IMR-90 (cell line): ENCODE measurements at regions not wholly inside any gene's neighbourhood (a gene's known extent, or its start where the extent isn't known, plus 50 kb on each side); places are given as distances from the start of the nearest gene placed in this dataset.

Experiments
- ATAC-seq: fragments of 200-7000 bp; cut with Tn5 transposase; 2 replicates; pipeline ENCODE4 v1.9.1; 2020; ENCODE audit warnings: low read depth, mild to moderate bottlenecking, moderate library complexity
- BruUV-seq: library from RNA; stranded (reverse); fragments of 400-500 nt; replicated peaks from 2 replicates; lab custom pipeline; 2021; lab: Mats Ljungman, UMichigan
- CTCF ChIA-PET: fragments of 300-600 bp; formaldehyde crosslinking; extraction: SDS; loops from one replicate; lab custom pipeline; 2021; ENCODE audit warnings: antibody characterized with exemption; lab: Yijun Ruan, JAX
- POLR2A ChIA-PET: fragments of 300-600 bp; sonication (Branson Sonifier 250); formaldehyde crosslinking; loops from one replicate; lab custom pipeline; 2022; ENCODE audit warnings: antibody characterized with exemption; ENCODE audit not compliant: unreplicated experiment; lab: Charles Lee
- DNase-seq: peaks from one replicate; pipeline ENCODE4 v3.0.0; 2013
- H2AFZ ChIP-seq: replicated peaks from 2 replicates; pipeline ENCODE3; 2013; ENCODE audit warnings: low read length, mild to moderate bottlenecking; ENCODE audit not compliant: poor library complexity
- H2AK5ac ChIP-seq: 2 replicates; pipeline ENCODE4 v1.6.1; 2013; ENCODE audit warnings: low read depth, low read length, inconsistent platforms
- H2AK9ac ChIP-seq: replicated peaks from 2 replicates; pipeline ENCODE3; 2013; ENCODE audit warnings: mild to moderate bottlenecking, low read depth, low read length, moderate library complexity; ENCODE audit not compliant: poor library complexity
- H2BK120ac ChIP-seq: 2 replicates; pipeline ENCODE4 v1.6.1; 2013; ENCODE audit warnings: low read depth, low read length, inconsistent platforms
- H2BK15ac ChIP-seq: 3 replicates; pipeline ENCODE4 v1.6.1; 2013; ENCODE audit warnings: low read depth, low read length, inconsistent platforms
- H2BK20ac ChIP-seq: 2 replicates; pipeline ENCODE4 v1.6.1; 2013; ENCODE audit warnings: low read depth, mild to moderate bottlenecking, inconsistent platforms, low read length, moderate library complexity
- H2BK5ac ChIP-seq: 2 replicates; pipeline ENCODE4 v1.6.1; 2013; ENCODE audit warnings: mild to moderate bottlenecking, low read depth, low read length, inconsistent platforms; ENCODE audit not compliant: poor library complexity, severe bottlenecking
- H3K14ac ChIP-seq: replicated peaks from 2 replicates; pipeline ENCODE4 v1.6.1; 2013; ENCODE audit warnings: low read depth, low read length, inconsistent platforms
- H3K18ac ChIP-seq: 2 replicates; pipeline ENCODE4 v1.6.1; 2013; ENCODE audit warnings: low read depth, low read length, control low read depth
- H3K23ac ChIP-seq: 2 replicates; pipeline ENCODE4 v1.6.1; 2013; ENCODE audit warnings: low read depth, low read length, inconsistent platforms
- H3K27ac ChIP-seq: 2 replicates; pipeline ENCODE4 v1.5.1; 2013; ENCODE audit warnings: mild to moderate bottlenecking, control low read depth, low read length; ENCODE audit not compliant: insufficient read depth
- H3K27me3 ChIP-seq: 2 replicates; pipeline ENCODE4 v1.6.1; 2013; ENCODE audit warnings: low read length; ENCODE audit not compliant: control insufficient read depth, insufficient read depth
- H3K36me3 ChIP-seq: 2 replicates; pipeline ENCODE4 v1.6.1; 2013; ENCODE audit warnings: low read length, mixed read lengths; ENCODE audit not compliant: control insufficient read depth, insufficient read depth
- H3K4ac ChIP-seq: 2 replicates; pipeline ENCODE4 v1.6.1; 2013; ENCODE audit warnings: low read depth, low read length, inconsistent platforms
- H3K4me1 ChIP-seq: 2 replicates; pipeline ENCODE4 v1.6.1; 2013; ENCODE audit warnings: low read length, mixed read lengths; ENCODE audit not compliant: control insufficient read depth, insufficient read depth
- H3K4me2 ChIP-seq: 2 replicates; pipeline ENCODE4 v1.6.1; 2013; ENCODE audit warnings: low read depth, mild to moderate bottlenecking, control low read depth, low read length, moderate library complexity
- H3K4me3 ChIP-seq: 2 replicates; pipeline ENCODE4 v1.5.1; 2013; ENCODE audit warnings: low read depth, mild to moderate bottlenecking, control low read depth, low read length, moderate library complexity; ENCODE audit not compliant: insufficient read depth
- H3K56ac ChIP-seq: 2 replicates; pipeline ENCODE4 v1.6.1; 2013; ENCODE audit warnings: low read length, inconsistent platforms; ENCODE audit not compliant: insufficient read depth; ENCODE audit errors: extremely low read depth
- H3K79me1 ChIP-seq, 2 experiments: 2 replicates each; pipeline ENCODE4 v1.6.1; 2013; ENCODE audit warnings: low read length in 2 of 2, inconsistent platforms in 1 of 2, low read depth in 1 of 2
- H3K9ac ChIP-seq: 2 replicates; pipeline ENCODE4 v1.6.1; 2013; ENCODE audit warnings: low read depth, low read length, control low read depth
- H3K9me1 ChIP-seq: 2 replicates; pipeline ENCODE4 v1.6.1; 2013; ENCODE audit warnings: low read length, inconsistent platforms; ENCODE audit not compliant: insufficient read depth
- H3K9me3 ChIP-seq: 2 replicates; pipeline ENCODE4 v1.6.1; 2013; ENCODE audit warnings: low read length; ENCODE audit not compliant: control insufficient read depth, insufficient read depth
- H4K20me1 ChIP-seq: 2 replicates; pipeline ENCODE4 v1.6.1; 2013; ENCODE audit warnings: low read length, inconsistent platforms; ENCODE audit not compliant: insufficient read depth
- H4K5ac ChIP-seq: 2 replicates; pipeline ENCODE4 v1.6.1; 2013; ENCODE audit warnings: mild to moderate bottlenecking, low read depth, low read length, control low read depth
- H4K8ac ChIP-seq, 2 experiments: 2 replicates each; pipeline ENCODE4 v1.6.1; 2013; ENCODE audit warnings: low read depth in 2 of 2, low read length in 2 of 2, control low read depth in 1 of 2, inconsistent platforms in 1 of 2
- H4K91ac ChIP-seq: 2 replicates; pipeline ENCODE4 v1.6.1; 2013; ENCODE audit warnings: low read depth, low read length, inconsistent platforms; ENCODE audit not compliant: insufficient read depth
- BHLHE40 ChIP-seq: fragments of 150-350 bp; IDR thresholded peaks from 2 replicates; pipeline ENCODE4 v1.6.1; 2016; ENCODE audit warnings: mild to moderate bottlenecking, low read depth, low read length
- CEBPB ChIP-seq: IDR thresholded peaks from 2 replicates; pipeline ENCODE4 v1.6.1; 2012; ENCODE audit warnings: low read depth, low read length, improper control_type of control experiment
- CHD1 ChIP-seq: IDR thresholded peaks from 2 replicates; pipeline ENCODE4 v1.6.1; 2012; ENCODE audit warnings: low read depth, low read length, improper control_type of control experiment
- FOS ChIP-seq: fragments of 150-350 bp; IDR thresholded peaks from 2 replicates; pipeline ENCODE4 v1.6.1; 2016; ENCODE audit warnings: low read depth, low read length
- MAFK ChIP-seq: IDR thresholded peaks from 2 replicates; pipeline ENCODE4 v1.6.1; 2012; ENCODE audit warnings: low read depth, low read length, improper control_type of control experiment
- MAZ ChIP-seq: IDR thresholded peaks from 2 replicates; pipeline ENCODE4 v1.6.1; 2012; ENCODE audit warnings: low read depth, mild to moderate bottlenecking, low read length, improper control_type of control experiment, moderate library complexity, borderline replicate concordance
- MXI1 ChIP-seq: IDR thresholded peaks from 2 replicates; pipeline ENCODE4 v1.6.1; 2012; ENCODE audit warnings: low read depth, mild to moderate bottlenecking, low read length, moderate library complexity, borderline replicate concordance
- NFE2L2 ChIP-seq: fragments of 150-350 bp; IDR thresholded peaks from 2 replicates; pipeline ENCODE4 v1.6.1; 2016; ENCODE audit warnings: low read depth, mild to moderate bottlenecking, low read length
- RAD21 ChIP-seq: IDR thresholded peaks from 2 replicates; pipeline ENCODE4 v1.6.1; 2012; ENCODE audit warnings: low read length, improper control_type of control experiment
- RCOR1 ChIP-seq: IDR thresholded peaks from 2 replicates; pipeline ENCODE4 v1.6.1; 2012; ENCODE audit warnings: mild to moderate bottlenecking, low read length, improper control_type of control experiment; ENCODE audit not compliant: insufficient replicate concordance
- RFX5 ChIP-seq: IDR thresholded peaks from 2 replicates; pipeline ENCODE4 v1.8.0; 2012; ENCODE audit warnings: low read depth, mild to moderate bottlenecking, low read length, moderate library complexity
- SMC3 ChIP-seq: fragments of 150-350 bp; IDR thresholded peaks from 2 replicates; pipeline ENCODE4 v1.6.1; 2016; ENCODE audit warnings: low read depth, mild to moderate bottlenecking, antibody characterized with exemption, low read length, moderate library complexity
- WGBS, 2 experiments: methylation state at CpG; one replicate each; pipeline versions ENCODE4 v1.1.5 to v1.1.7; 2013; ENCODE audit warnings: missing lambda C conversion rate in 2 of 2; ENCODE audit not compliant: insufficient read length in 1 of 2; ENCODE audit errors: extremely low coverage in 2 of 2; 5-methylcytosine and 5-hydroxymethylcytosine counted together
- dilution Hi-C: fragments of 300-500 bp; cut with HindIII; formaldehyde crosslinking; loops from one replicate; pipeline ENCODE4 v1.14.3; 2018; ENCODE audit warnings: low sequenced_read_pairs; ENCODE audit not compliant: unreplicated experiment
- in situ Hi-C: fragments of 300-500 bp; cut with MboI; formaldehyde crosslinking; loops from 3 replicates; pipeline ENCODE4 v1.14.3; 2019; ENCODE audit warnings: low sequenced_read_pairs, inconsistent platforms, mixed read lengths
- intact Hi-C: fragments of 100-400 bp; cut with micrococcal nuclease; formaldehyde crosslinking; loops from 2 replicates; pipeline ENCODE4 v1.10.0; 2022
- TF ChIP-seq, protein P1 (sequence below): fragments of 150-350 bp; IDR thresholded peaks from 2 replicates; pipeline ENCODE4 v1.6.1; 2016; ENCODE audit warnings: low read depth, mild to moderate bottlenecking, low read length, moderate library complexity, borderline replicate concordance
- TF ChIP-seq, protein P2 (sequence below): fragments of 150-350 bp; IDR thresholded peaks from 2 replicates; pipeline ENCODE4 v1.6.1; 2017; ENCODE audit warnings: mild to moderate bottlenecking, antibody characterized with exemption, low read length, low read depth
- TF ChIP-seq, protein P3 (sequence below): conservative IDR thresholded peaks from 2 replicates; pipeline ENCODE4 v1.5.1; 2012; ENCODE audit warnings: mild to moderate bottlenecking, low read depth, low read length, improper control_type of control experiment

DNA sequence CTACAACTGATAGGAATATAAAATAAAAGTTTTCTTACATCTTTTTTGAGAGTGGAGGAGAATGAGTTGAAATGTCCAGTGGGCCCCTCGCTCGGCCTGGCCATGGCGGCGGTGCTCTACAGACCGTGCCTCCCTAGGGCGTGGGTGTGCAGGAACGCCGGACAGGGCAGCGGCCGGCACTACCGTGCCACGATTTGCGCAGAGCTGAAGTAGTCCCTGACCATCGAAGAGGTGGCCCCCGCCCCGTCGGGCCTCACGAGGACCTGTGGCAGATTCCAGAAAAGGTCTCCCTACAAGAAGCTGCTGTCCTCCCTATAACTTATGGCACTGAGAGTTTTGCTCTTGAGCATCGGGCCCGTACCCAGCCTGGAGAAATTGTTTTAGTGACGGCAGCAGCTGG lies 228.9 kb upstream of the ARHGAP24 start:
- intact Hi-C loops (no loop called here), in situ Hi-C loops (no loop called here), dilution Hi-C loops (no loop called here)
- no peak overlapping the region for H3K56ac ChIP-seq
- 88% methylated on average over 13 of the region's 21 CpGs; no CpG with 5 or more reads in 1 of the 2 experiments for WGBS, 2 experiments
- H3K79me1 ChIP-seq, result no peaks in the 10 kb centered on the region
- TF ChIP-seq MXI1 (no peak), CEBPB (no peak), CHD1 (no peak), RFX5 (no peak), RCOR1 (no peak), FOS (no peak), MAZ (no peak), SMC3 (no peak), RAD21 (no peak), MAFK (no peak), BHLHE40 (no peak), NFE2L2 (no peak)
- TF ChIP-seq, protein P1, sequence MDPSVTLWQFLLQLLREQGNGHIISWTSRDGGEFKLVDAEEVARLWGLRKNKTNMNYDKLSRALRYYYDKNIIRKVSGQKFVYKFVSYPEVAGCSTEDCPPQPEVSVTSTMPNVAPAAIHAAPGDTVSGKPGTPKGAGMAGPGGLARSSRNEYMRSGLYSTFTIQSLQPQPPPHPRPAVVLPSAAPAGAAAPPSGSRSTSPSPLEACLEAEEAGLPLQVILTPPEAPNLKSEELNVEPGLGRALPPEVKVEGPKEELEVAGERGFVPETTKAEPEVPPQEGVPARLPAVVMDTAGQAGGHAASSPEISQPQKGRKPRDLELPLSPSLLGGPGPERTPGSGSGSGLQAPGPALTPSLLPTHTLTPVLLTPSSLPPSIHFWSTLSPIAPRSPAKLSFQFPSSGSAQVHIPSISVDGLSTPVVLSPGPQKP, result no peak
- TF ChIP-seq, protein P2, sequence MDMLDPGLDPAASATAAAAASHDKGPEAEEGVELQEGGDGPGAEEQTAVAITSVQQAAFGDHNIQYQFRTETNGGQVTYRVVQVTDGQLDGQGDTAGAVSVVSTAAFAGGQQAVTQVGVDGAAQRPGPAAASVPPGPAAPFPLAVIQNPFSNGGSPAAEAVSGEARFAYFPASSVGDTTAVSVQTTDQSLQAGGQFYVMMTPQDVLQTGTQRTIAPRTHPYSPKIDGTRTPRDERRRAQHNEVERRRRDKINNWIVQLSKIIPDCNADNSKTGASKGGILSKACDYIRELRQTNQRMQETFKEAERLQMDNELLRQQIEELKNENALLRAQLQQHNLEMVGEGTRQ, result no peak
- TF ChIP-seq, protein P3, sequence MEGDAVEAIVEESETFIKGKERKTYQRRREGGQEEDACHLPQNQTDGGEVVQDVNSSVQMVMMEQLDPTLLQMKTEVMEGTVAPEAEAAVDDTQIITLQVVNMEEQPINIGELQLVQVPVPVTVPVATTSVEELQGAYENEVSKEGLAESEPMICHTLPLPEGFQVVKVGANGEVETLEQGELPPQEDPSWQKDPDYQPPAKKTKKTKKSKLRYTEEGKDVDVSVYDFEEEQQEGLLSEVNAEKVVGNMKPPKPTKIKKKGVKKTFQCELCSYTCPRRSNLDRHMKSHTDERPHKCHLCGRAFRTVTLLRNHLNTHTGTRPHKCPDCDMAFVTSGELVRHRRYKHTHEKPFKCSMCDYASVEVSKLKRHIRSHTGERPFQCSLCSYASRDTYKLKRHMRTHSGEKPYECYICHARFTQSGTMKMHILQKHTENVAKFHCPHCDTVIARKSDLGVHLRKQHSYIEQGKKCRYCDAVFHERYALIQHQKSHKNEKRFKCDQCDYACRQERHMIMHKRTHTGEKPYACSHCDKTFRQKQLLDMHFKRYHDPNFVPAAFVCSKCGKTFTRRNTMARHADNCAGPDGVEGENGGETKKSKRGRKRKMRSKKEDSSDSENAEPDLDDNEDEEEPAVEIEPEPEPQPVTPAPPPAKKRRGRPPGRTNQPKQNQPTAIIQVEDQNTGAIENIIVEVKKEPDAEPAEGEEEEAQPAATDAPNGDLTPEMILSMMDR, result no peak
- no peaks in the 10 kb centered on the region for H3K36me3 ChIP-seq
- no peaks in the 10 kb centered on the region for H3K4me1 ChIP-seq
- no peak overlapping the region for H3K4ac ChIP-seq
- H3K9ac ChIP-seq, result no peak overlapping the region
- DNase-seq (no peak), ATAC-seq (no peak)
- H2BK15ac ChIP-seq, result no peak overlapping the region
- CTCF ChIA-PET, result no interaction called here
- H2AK9ac ChIP-seq, result no peak overlapping the region
- BruUV-seq, result no TSS peak
- H4K5ac ChIP-seq, result no peak overlapping the region
- H2BK5ac ChIP-seq, result no peak overlapping the region
- no peaks in the 10 kb centered on the region for H3K9me3 ChIP-seq
- no peak overlapping the region for H3K4me2 ChIP-seq
- H2AK5ac ChIP-seq, result no peak overlapping the region
- H3K27me3 ChIP-seq, result no peaks in the 10 kb centered on the region
- no peak overlapping the region for H4K8ac ChIP-seq
- no peak overlapping the region for H2BK120ac ChIP-seq
- H3K27ac ChIP-seq, result no peak overlapping the region
- H3K18ac ChIP-seq, result no peak overlapping the region
- POLR2A ChIA-PET, result no interaction called here
- H3K23ac ChIP-seq, result no peak overlapping the region
- H3K9me1 ChIP-seq, result no peaks in the 10 kb centered on the region
- H2BK20ac ChIP-seq, result no peak overlapping the region
- no peak overlapping the region for H3K4me3 ChIP-seq
- no peak overlapping the region for H4K91ac ChIP-seq
- H2AFZ ChIP-seq, result no peak overlapping the region
- H3K14ac ChIP-seq, result no peak overlapping the region
- H4K20me1 ChIP-seq, result no peaks in the 10 kb centered on the region
